ENCODE measurements at regions not wholly inside any gene's neighbourhood (a gene's known extent, or its start where the extent isn't known, plus 50 kb on each side); places are given as distances from the start of the nearest gene placed in this dataset.

DNA sequence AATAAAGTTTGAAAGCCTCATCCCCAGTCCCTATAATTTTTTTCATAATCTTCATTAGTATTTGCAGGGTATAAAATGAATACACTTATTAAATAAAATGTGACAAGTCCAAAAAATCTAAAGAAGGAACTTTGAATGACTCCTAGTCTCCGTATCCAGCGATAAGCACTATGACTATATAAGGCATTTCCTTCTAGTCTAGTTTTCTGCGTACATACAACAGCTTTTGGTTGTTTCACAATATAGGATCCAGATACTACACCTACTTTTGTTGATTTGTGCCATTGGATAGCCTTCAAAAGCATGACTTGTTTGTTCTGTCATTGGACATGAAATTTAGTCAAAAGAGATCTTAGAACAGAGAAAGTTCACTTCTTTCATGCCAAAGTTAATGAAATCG is 133.3 kb upstream of the PWP1 start:
- TF ChIP-seq CTCF (conservative IDR thresholded peaks at IDR 0.05) (no peak), ZFX (IDR thresholded peaks at IDR 0.05) (no peak)
